Loucy (cell line): ENCODE measurements at regions not wholly inside any gene's neighbourhood (a gene's known extent, or its start where the extent isn't known, plus 50 kb on each side); places are given as distances from the start of the nearest gene placed in this dataset.

ENCODE experiments used
- H2AFZ ChIP-seq: fragments of 200-600 bp; sonication (generic); 2 replicates; pipeline ENCODE4 v1.6.0; 2016; ENCODE audit warnings: antibody characterized with exemption, mild to moderate bottlenecking, low read length, moderate library complexity
- H3F3A ChIP-seq: fragments of 200-600 bp; 2 replicates; pipeline ENCODE4 v1.6.0; 2016; ENCODE audit warnings: antibody characterized with exemption, low read depth, mild to moderate bottlenecking
- H3K27me3 ChIP-seq: fragments of 200-600 bp; sonication (generic); 2 replicates; pipeline ENCODE4 v1.6.1; 2014; ENCODE audit warnings: low read length, mild to moderate bottlenecking; ENCODE audit not compliant: insufficient read depth, poor library complexity, severe bottlenecking
- H3K36me3 ChIP-seq: fragments of 200-600 bp; sonication (generic); 2 replicates; pipeline ENCODE4 v1.6.1; 2016; ENCODE audit warnings: low read length; ENCODE audit not compliant: insufficient read depth
- H3K4me1 ChIP-seq: fragments of 200-600 bp; sonication (generic); 2 replicates; pipeline ENCODE4 v1.5.1; 2014; ENCODE audit warnings: low read length, mild to moderate bottlenecking; ENCODE audit not compliant: insufficient read depth, poor library complexity, severe bottlenecking
- H3K4me2 ChIP-seq: fragments of 200-600 bp; sonication (generic); 2 replicates; pipeline ENCODE4 v1.6.0; 2014; ENCODE audit warnings: antibody characterized with exemption, low read length, low read depth, mild to moderate bottlenecking; ENCODE audit not compliant: poor library complexity, severe bottlenecking
- H3K4me3 ChIP-seq: fragments of 200-600 bp; sonication (generic); 2 replicates; pipeline ENCODE4 v1.5.1; 2014; ENCODE audit warnings: low read length, mild to moderate bottlenecking, mixed read lengths; ENCODE audit not compliant: poor library complexity, severe bottlenecking
- H3K79me2 ChIP-seq: fragments of 200-600 bp; sonication (generic); 2 replicates; pipeline ENCODE4 v1.6.1; 2014; ENCODE audit warnings: low read length; ENCODE audit not compliant: insufficient read depth
- H3K9ac ChIP-seq: fragments of 200-600 bp; sonication (generic); 2 replicates; pipeline ENCODE4 v1.6.0; 2014; ENCODE audit warnings: mild to moderate bottlenecking, low read depth, low read length, moderate library complexity; ENCODE audit not compliant: poor library complexity, severe bottlenecking
- H3K9me2 ChIP-seq: fragments of 200-600 bp; sonication (generic); replicated peaks from 2 replicates; pipeline ENCODE4 v1.6.1; 2016; ENCODE audit warnings: low read depth, low read length, mixed read lengths
- H3K9me3 ChIP-seq: fragments of 200-600 bp; sonication (generic); 2 replicates; pipeline ENCODE4 v1.6.1; 2014; ENCODE audit warnings: mild to moderate bottlenecking, antibody characterized with exemption, low read length, low read depth; ENCODE audit not compliant: insufficient read depth
- H4K20me1 ChIP-seq: fragments of 200-600 bp; sonication (generic); 2 replicates; pipeline ENCODE4 v1.6.0; 2014; ENCODE audit warnings: antibody characterized with exemption, low read length, mild to moderate bottlenecking; ENCODE audit not compliant: insufficient read depth, poor library complexity, severe bottlenecking
- CTCF ChIP-seq: fragments of 200-600 bp; sonication (generic); conservative IDR thresholded peaks from 2 replicates; pipeline ENCODE4 v1.5.1; 2014; ENCODE audit warnings: mild to moderate bottlenecking, antibody characterized with exemption, low read length
- EZH2phosphoT487 ChIP-seq: fragments of 200-600 bp; IDR thresholded peaks from 2 replicates; pipeline ENCODE4 v1.6.1; 2018; ENCODE audit warnings: antibody characterized with exemption, mild to moderate bottlenecking, moderate library complexity, borderline replicate concordance

GRCh38 chr14:97894552-97894951 is 1097.4 kb downstream of the VRK1 start:
- no peaks in the 10 kb centered on the region for H3K79me2 ChIP-seq
- no peaks in the 10 kb centered on the region for H3K27me3 ChIP-seq
- TF ChIP-seq EZH2phosphoT487 (no peak), CTCF (no peak)
- H3K9ac ChIP-seq, result no peak overlapping the region
- H3K36me3 ChIP-seq, result no peaks in the 10 kb centered on the region
- H3K9me3 ChIP-seq, result no peaks in the 10 kb centered on the region
- no peaks in the 10 kb centered on the region for H3K4me1 ChIP-seq
- H3K4me3 ChIP-seq, result no peak overlapping the region
- no peaks in the 10 kb centered on the region for H4K20me1 ChIP-seq
- H2AFZ ChIP-seq, result no peak overlapping the region
- H3F3A ChIP-seq, result no peaks in the 10 kb centered on the region
- H3K4me2 ChIP-seq, result no peak overlapping the region
- H3K9me2 ChIP-seq, result no peaks in the 10 kb centered on the region

- Histone ChIP-seq H3K27me3 (no peaks in the 10 kb centered on the region), H3K9ac (no peak overlapping the region), H3K4me2 (no peak overlapping the region), H3K4me1 (no peaks in the 10 kb centered on the region), H3K4me3 (no peak overlapping the region), H3F3A (no peaks in the 10 kb centered on the region), H4K20me1 (no peaks in the 10 kb centered on the region), H3K79me2 (no peaks in the 10 kb centered on the region), H3K9me3 (no peaks in the 10 kb centered on the region), H3K9me2 (no peaks in the 10 kb centered on the region), H3K36me3 (no peaks in the 10 kb centered on the region), H2AFZ (no peak overlapping the region)
- TF ChIP-seq EZH2phosphoT487 (no peak), CTCF (no peak)
These were observed 1103.1 kb downstream of the VRK1 start for GRCh38 chr14:97900196-97900854.

GRCh38 chr14:97902630-97903029 is 1105.4 kb downstream of the VRK1 start:
- Histone ChIP-seq H3K27me3 (no peaks in the 10 kb centered on the region), H3K4me3 (no peak overlapping the region), H3F3A (no peaks in the 10 kb centered on the region), H3K9me3 (no peaks in the 10 kb centered on the region), H3K79me2 (no peaks in the 10 kb centered on the region), H4K20me1 (no peaks in the 10 kb centered on the region), H3K9ac (no peak overlapping the region), H3K9me2 (no peaks in the 10 kb centered on the region), H3K4me2 (no peak overlapping the region), H2AFZ (no peak overlapping the region), H3K4me1 (no peaks in the 10 kb centered on the region), H3K36me3 (no peaks in the 10 kb centered on the region)
- TF ChIP-seq EZH2phosphoT487, result no peak
- TF ChIP-seq CTCF, result no peak
